ENCODE measurements at regions not wholly inside any gene's neighbourhood (a gene's known extent, or its start where the extent isn't known, plus 50 kb on each side); places are given as distances from the start of the nearest gene placed in this dataset.

DNA sequence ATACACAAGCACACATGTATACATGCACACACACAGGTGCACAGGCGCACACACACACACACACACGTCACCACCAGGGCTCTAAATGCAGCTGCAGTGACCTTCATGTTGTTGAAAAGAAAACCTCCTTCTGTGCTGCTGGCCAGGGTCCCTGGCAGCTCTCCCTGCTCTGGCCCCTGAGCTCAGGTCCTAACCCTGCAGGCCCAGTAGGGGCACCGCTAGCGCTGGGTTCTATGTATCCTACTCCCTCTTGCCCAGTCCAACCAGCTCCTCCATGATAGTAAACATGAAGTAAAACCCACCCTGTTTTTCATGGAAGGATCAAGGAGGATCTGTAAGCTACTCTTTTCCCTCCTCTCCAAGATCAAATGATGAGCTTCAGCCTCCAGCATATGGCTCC, 172.8 kb downstream of the RBFOX3 start:
- TF ChIP-seq, protein P1, sequence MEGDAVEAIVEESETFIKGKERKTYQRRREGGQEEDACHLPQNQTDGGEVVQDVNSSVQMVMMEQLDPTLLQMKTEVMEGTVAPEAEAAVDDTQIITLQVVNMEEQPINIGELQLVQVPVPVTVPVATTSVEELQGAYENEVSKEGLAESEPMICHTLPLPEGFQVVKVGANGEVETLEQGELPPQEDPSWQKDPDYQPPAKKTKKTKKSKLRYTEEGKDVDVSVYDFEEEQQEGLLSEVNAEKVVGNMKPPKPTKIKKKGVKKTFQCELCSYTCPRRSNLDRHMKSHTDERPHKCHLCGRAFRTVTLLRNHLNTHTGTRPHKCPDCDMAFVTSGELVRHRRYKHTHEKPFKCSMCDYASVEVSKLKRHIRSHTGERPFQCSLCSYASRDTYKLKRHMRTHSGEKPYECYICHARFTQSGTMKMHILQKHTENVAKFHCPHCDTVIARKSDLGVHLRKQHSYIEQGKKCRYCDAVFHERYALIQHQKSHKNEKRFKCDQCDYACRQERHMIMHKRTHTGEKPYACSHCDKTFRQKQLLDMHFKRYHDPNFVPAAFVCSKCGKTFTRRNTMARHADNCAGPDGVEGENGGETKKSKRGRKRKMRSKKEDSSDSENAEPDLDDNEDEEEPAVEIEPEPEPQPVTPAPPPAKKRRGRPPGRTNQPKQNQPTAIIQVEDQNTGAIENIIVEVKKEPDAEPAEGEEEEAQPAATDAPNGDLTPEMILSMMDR (IDR thresholded peaks at IDR 0.05) = no peak
- no peak for TF ChIP-seq POLR2AphosphoS5 (IDR thresholded peaks at IDR 0.05)
- no peak for TF ChIP-seq POLR2A (IDR thresholded peaks at IDR 0.05)
